WTC11 (cell line): ENCODE measurements at regions not wholly inside any gene's neighbourhood (a gene's known extent, or its start where the extent isn't known, plus 50 kb on each side); places are given as distances from the start of the nearest gene placed in this dataset.

ENCODE experiments used
- ATAC-seq: fragments of 200-7000 bp; cut with Tn5 transposase; 2 replicates; pipeline ENCODE4 v1.10.0; 2021; ENCODE audit warnings: mild to moderate bottlenecking, moderate library complexity
- CTCF ChIA-PET: fragments of 300-600 bp; sonication (Branson Sonifier 250); formaldehyde crosslinking; loops from one replicate; lab custom pipeline; 2021; ENCODE audit warnings: antibody characterized with exemption; lab: Charles Lee
- POLR2A ChIA-PET: fragments of 350-600 bp; sonication (Branson Sonifier 250); formaldehyde crosslinking; loops from one replicate; lab custom pipeline; 2021; ENCODE audit warnings: antibody characterized with exemption; lab: Charles Lee
- DNase-seq: peaks from one replicate; pipeline ENCODE4 v3.0.0; 2021; ENCODE audit warnings: low spot score
- H3K27ac Mint-ChIP-seq: 2 replicates; pipeline ENCODE4 v1.8.0; 2021; ENCODE audit warnings: mixed read lengths
- H3K27me3 Mint-ChIP-seq: 2 replicates; pipeline ENCODE4 v1.8.0; 2021; ENCODE audit warnings: low read depth, mild to moderate bottlenecking, moderate library complexity, mixed read lengths
- H3K36me3 Mint-ChIP-seq: 2 replicates; pipeline ENCODE4 v1.8.0; 2021; ENCODE audit warnings: mixed read lengths
- H3K4me1 Mint-ChIP-seq: 2 replicates; pipeline ENCODE4 v1.8.0; 2022; ENCODE audit warnings: mixed read lengths
- H3K4me3 Mint-ChIP-seq: 2 replicates; pipeline ENCODE4 v1.8.0; 2021; ENCODE audit warnings: mild to moderate bottlenecking, moderate library complexity, mixed read lengths
- H3K9me3 Mint-ChIP-seq: 2 replicates; pipeline ENCODE4 v1.8.0; 2021; ENCODE audit warnings: mixed read lengths
- ATF1 ChIP-seq: sonication (generic); formaldehyde crosslinking; IDR thresholded peaks from 2 replicates; pipeline ENCODE4 v1.8.1; 2023; ENCODE audit warnings: mild to moderate bottlenecking, moderate library complexity, missing genetic modification reagents
- ATF3 ChIP-seq: sonication (generic); formaldehyde crosslinking; conservative IDR thresholded peaks from 2 replicates; pipeline ENCODE4 v1.8.1; 2022; ENCODE audit warnings: mild to moderate bottlenecking, missing genetic modification reagents
- ATF6 ChIP-seq: sonication (generic); formaldehyde crosslinking; IDR thresholded peaks from 2 replicates; pipeline ENCODE4 v1.8.1; 2023; ENCODE audit warnings: mild to moderate bottlenecking, missing genetic modification reagents
- EMX1 ChIP-seq: fragments of 250-450 bp; sonication (Bioruptor Pico); IDR thresholded peaks from 2 replicates; pipeline ENCODE4 v1.8.0; 2021; ENCODE audit warnings: mild to moderate bottlenecking
- ERG ChIP-seq: fragments of 250-450 bp; sonication (Bioruptor Pico); IDR thresholded peaks from 2 replicates; pipeline ENCODE4 v1.8.0; 2021; ENCODE audit warnings: mild to moderate bottlenecking
- ESRRA ChIP-seq: sonication (generic); formaldehyde crosslinking; IDR thresholded peaks from 2 replicates; pipeline ENCODE4 v1.8.1; 2022; ENCODE audit warnings: mild to moderate bottlenecking, missing genetic modification reagents, borderline replicate concordance
- FOXJ3 ChIP-seq: sonication (generic); formaldehyde crosslinking; IDR thresholded peaks from 2 replicates; pipeline ENCODE4 v1.9.0; 2021; ENCODE audit warnings: missing genetic modification reagents, mild to moderate bottlenecking, borderline replicate concordance
- HMGXB4 ChIP-seq: sonication (generic); formaldehyde crosslinking; IDR thresholded peaks from 2 replicates; pipeline ENCODE4 v1.8.1; 2023; ENCODE audit warnings: mild to moderate bottlenecking, moderate library complexity, missing genetic modification reagents
- JAZF1 ChIP-seq: fragments of 250-450 bp; sonication (Bioruptor Pico); IDR thresholded peaks from 2 replicates; pipeline ENCODE4 v1.9.0; 2021; ENCODE audit warnings: moderate library complexity, mild to moderate bottlenecking, inconsistent platforms
- NFATC4 ChIP-seq: fragments of 250-450 bp; sonication (Bioruptor Pico); IDR thresholded peaks from 2 replicates; pipeline ENCODE4 v1.9.0; 2021; ENCODE audit warnings: mild to moderate bottlenecking
- RELA ChIP-seq: sonication (generic); formaldehyde crosslinking; IDR thresholded peaks from 2 replicates; pipeline ENCODE4 v1.8.1; 2022; ENCODE audit warnings: missing genetic modification reagents, mild to moderate bottlenecking, borderline replicate concordance
- SOX15 ChIP-seq: fragments of 250-450 bp; sonication (Bioruptor Pico); IDR thresholded peaks from 2 replicates; pipeline ENCODE4 v1.9.0; 2021; ENCODE audit warnings: mild to moderate bottlenecking
- ZBTB21 ChIP-seq: sonication (generic); formaldehyde crosslinking; IDR thresholded peaks from 2 replicates; pipeline ENCODE4 v1.8.1; 2023; ENCODE audit warnings: mild to moderate bottlenecking, missing genetic modification reagents, borderline replicate concordance
- ZMAT4 ChIP-seq: fragments of 250-450 bp; sonication (Bioruptor Pico); IDR thresholded peaks from 2 replicates; pipeline ENCODE4 v1.9.0; 2021; ENCODE audit warnings: mild to moderate bottlenecking
- ZNF138 ChIP-seq: sonication (generic); formaldehyde crosslinking; conservative IDR thresholded peaks from 2 replicates; pipeline ENCODE4 v1.8.1; 2022; ENCODE audit warnings: mild to moderate bottlenecking, moderate library complexity, missing genetic modification reagents
- ZNF232 ChIP-seq: sonication (generic); formaldehyde crosslinking; IDR thresholded peaks from 2 replicates; pipeline ENCODE4 v1.8.0; 2022; ENCODE audit warnings: mild to moderate bottlenecking, missing genetic modification reagents
- ZNF263 ChIP-seq: sonication (generic); formaldehyde crosslinking; IDR thresholded peaks from 2 replicates; pipeline ENCODE4 v1.8.1; 2022; ENCODE audit warnings: low read depth, mild to moderate bottlenecking, moderate library complexity, missing genetic modification reagents
- ZNF416 ChIP-seq: fragments of 250-450 bp; sonication (Bioruptor Pico); IDR thresholded peaks from 2 replicates; pipeline ENCODE4 v1.9.0; 2021; ENCODE audit warnings: mild to moderate bottlenecking, inconsistent platforms
- ZNF423 ChIP-seq: fragments of 250-450 bp; sonication (Bioruptor Pico); IDR thresholded peaks from 2 replicates; pipeline ENCODE4 v2.1.2; 2022; ENCODE audit warnings: mild to moderate bottlenecking, moderate library complexity
- ZNF512 ChIP-seq: sonication (generic); formaldehyde crosslinking; IDR thresholded peaks from 2 replicates; pipeline ENCODE4 v1.8.1; 2022; ENCODE audit warnings: missing genetic modification reagents, borderline replicate concordance
- ZNF532 ChIP-seq: fragments of 250-450 bp; sonication (Bioruptor Pico); IDR thresholded peaks from 2 replicates; pipeline ENCODE4 v1.9.0; 2021; ENCODE audit warnings: mild to moderate bottlenecking, borderline replicate concordance
- ZSCAN18 ChIP-seq: fragments of 250-450 bp; sonication (Bioruptor Pico); IDR thresholded peaks from 2 replicates; pipeline ENCODE4 v2.1.2; 2022; ENCODE audit warnings: mild to moderate bottlenecking, moderate library complexity

GRCh38 chr12:71250166-71250565, 92.4 kb upstream of the TSPAN8 start (continued):
- TF ChIP-seq ERG, result no peak
- TF ChIP-seq, all 79 proteins: peak for 0

- H3K36me3 Mint-ChIP-seq, result no peaks in the 10 kb centered on the region; the same call in 1 of the 2 replicates
- no peak overlapping the region for H3K4me3 Mint-ChIP-seq
- ChIA-PET POLR2A (interaction anchor here (0.6 kb wide), 1 partner anchor 250 kb away, joined by 3 read pairs; no protein-coding TSS in a partner anchor), CTCF (no interaction called here)
- peaks cover 22% of the 10 kb centered on the region for H3K9me3 Mint-ChIP-seq
- no peak for ATAC-seq
- no peak overlapping the region for H3K27ac Mint-ChIP-seq
- DNase-seq, result no peak
- no peak for TF ChIP-seq HMGXB4 (CRISPR knock-in tag)
- no peak for TF ChIP-seq ZNF423 (CRISPR knock-in tag)
- TF ChIP-seq ZNF263 (CRISPR knock-in tag), result no peak
- no peak for TF ChIP-seq EMX1 (CRISPR knock-in tag)
- TF ChIP-seq JAZF1 (CRISPR knock-in tag), result no peak
- no peak for TF ChIP-seq ATF6 (CRISPR knock-in tag)
- TF ChIP-seq ZBTB21 (CRISPR knock-in tag), result no peak
- TF ChIP-seq SOX15 (CRISPR knock-in tag), result no peak
- TF ChIP-seq ZNF532 (CRISPR knock-in tag), result no peak
- no peak for TF ChIP-seq ZNF138
- no peaks in the 10 kb centered on the region for H3K4me1 Mint-ChIP-seq
- no peaks in the 10 kb centered on the region for H3K27me3 Mint-ChIP-seq
These were observed 85.6 kb upstream of the TSPAN8 start for GRCh38 chr12:71243370-71243769.

- Mint-ChIP-seq H3K4me3 (no peak overlapping the region), H3K27ac (no peak overlapping the region), H3K9me3 (peaks cover 17% of the 10 kb centered on the region), H3K4me1 (no peaks in the 10 kb centered on the region), H3K36me3 (no peaks in the 10 kb centered on the region; the same call in 1 of the 2 replicates), H3K27me3 (no peaks in the 10 kb centered on the region)
- ChIA-PET POLR2A (no interaction called here), CTCF (no interaction called here)
- no peak for DNase-seq
- ATAC-seq, result no peak
- TF ChIP-seq RELA, result no peak
- no peak for TF ChIP-seq FOXJ3 (CRISPR knock-in tag)
- no peak for TF ChIP-seq ZNF232 (CRISPR knock-in tag)
- no peak for TF ChIP-seq ZNF512 (CRISPR knock-in tag)
- no peak for TF ChIP-seq ATF3
- TF ChIP-seq ESRRA, result no peak
- TF ChIP-seq ZSCAN18 (CRISPR knock-in tag), result no peak
- TF ChIP-seq NFATC4, result no peak
- no peak for TF ChIP-seq ZNF416
- TF ChIP-seq ZMAT4, result no peak
- TF ChIP-seq ATF1, result no peak
These were observed 84.7 kb upstream of the TSPAN8 start for GRCh38 chr12:71242511-71242910.
